DMS 273 treated with DMSO at 0.1 percent for 48 hours (cell line): ENCODE measurements at regions not wholly inside any gene's neighbourhood (a gene's known extent, or its start where the extent isn't known, plus 50 kb on each side); places are given as distances from the start of the nearest gene placed in this dataset.

ENCODE experiments used
- DNase-seq: peaks from one replicate; lab custom pipeline; 2025; lab: John Stamatoyannopoulos, UW

DNA sequence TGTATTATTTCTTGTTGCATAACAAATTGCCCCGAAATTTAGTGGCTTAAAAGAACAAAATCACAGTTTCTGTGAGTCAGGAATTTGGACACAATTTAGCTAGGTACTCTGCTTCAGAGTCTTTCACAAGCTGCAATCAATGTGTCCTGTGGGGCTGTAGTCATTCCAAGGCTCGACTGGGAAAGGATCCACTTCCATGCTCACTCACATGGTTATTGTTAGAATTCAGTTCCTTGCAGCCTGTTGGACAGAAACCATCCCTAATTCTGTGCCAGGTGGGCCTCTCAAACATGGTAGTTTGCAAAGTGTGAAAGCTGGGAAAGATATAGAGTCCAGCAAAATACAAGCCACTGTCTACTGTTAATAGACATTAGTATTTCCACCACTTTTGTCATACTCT lies 59.7 kb upstream of the ARID2 start:
- DNase-seq, result no peak

DNA sequence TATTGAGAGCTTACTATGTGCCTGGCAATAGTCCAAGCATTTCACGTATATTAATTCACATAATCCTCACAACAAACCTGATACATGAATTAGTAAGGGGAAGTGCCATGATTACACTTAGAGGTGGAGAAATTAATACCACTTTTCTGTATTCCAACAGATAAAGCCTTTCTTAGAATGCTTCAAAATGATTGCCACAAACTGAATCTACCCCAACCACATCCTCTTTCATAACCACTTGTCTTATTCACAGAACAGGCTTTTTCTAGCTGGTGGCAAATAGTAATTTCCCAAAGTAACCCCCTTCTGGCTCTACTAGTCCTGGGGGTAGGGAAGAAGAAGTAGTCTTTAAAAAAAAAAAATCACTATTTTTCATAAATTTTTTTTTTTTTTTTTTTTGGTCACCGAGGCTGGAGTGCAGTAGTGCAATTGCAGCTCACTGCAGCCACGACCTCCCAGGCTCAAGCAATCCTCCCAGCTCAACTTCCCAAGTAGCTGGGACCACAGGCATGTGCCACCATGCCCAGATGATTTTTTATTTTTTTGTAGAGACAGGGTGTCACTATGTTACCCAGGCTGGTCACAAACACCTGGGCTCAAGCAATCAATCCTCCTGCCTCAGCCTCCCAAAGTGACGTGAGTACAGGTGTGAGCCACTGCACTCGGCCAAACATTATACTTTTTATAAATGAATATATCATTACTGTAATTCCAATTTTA lies 59.0 kb upstream of the ARID2 start:
- no peak for DNase-seq

DNA sequence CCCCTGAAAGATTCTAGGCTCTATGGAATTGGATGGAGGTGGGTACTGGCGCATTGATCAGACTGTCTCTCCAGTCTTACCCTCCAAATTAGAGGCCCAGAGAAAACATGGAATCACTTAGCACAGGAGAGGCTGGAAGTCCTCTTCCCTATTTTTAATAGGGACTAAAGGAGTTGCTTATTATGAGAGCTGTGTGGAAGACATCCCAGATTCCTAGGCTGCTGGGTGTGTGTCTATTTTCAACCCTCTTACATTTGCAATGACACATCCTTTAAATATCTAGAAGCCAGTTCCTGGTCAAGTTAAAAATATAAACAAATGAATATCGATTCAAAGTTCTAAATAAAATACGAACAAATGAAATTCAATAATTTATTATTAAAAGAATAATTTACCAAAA lies 58.3 kb upstream of the ARID2 start:
- DNase-seq, result no peak

DNA sequence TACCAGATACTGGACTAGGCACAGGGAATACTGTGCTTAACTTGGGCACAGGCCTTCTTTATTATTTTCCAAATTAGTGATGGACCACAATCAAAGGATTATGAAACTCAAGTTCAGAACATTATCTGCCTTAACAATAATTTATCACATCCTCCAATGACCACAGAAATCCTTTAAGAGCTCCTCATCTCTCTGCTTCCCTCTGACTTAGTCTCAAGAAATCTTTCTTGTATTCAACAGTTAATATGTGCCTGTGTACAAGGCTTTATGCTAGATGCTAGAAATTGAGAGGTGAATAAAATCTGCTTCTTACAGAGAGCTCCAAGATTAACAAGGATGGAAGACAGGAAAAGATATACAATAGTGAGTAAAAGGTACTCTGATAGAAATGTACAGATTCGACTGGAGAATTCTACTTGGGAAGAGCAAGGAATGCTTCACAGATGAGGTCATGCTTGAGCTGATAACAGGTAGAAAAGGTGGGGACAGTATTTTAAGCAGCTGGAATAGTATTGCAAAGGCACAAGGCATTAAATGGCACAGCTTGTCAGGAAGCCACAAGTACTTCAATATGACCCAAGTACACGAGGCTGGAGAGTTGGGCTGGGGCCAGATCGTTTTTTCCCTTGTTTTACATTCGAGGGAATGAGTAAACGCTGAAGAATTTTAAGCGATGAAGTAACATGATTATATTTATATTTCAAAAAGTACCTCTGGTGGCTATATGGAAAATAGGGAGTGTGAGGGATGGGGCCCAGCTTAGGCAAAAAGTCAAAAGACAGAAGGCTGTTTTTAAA lies 55.1 kb upstream of the ARID2 start:
- no peak for DNase-seq

DNA sequence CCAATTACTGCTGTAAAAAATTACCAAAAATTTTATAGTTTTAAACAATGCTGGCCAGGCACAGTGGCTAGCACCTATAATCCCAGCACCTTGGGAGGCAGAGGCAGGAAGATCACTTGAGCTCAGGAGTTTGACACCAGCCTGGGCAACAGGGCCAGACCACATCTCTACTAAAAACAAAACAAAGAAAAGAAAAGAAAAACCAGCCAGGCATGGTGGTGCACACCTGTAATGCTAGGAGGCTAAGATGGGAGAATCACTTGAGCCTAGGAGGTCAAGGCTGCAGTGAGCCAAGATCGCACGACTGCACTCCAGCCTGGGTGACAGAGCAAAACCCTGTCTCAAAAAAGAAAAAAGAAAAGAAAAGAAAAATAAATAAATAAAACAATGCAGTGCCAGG lies 54.0 kb upstream of the ARID2 start:
- no peak for DNase-seq
